ENCODE measurements at regions not wholly inside any gene's neighbourhood (a gene's known extent, or its start where the extent isn't known, plus 50 kb on each side); places are given as distances from the start of the nearest gene placed in this dataset.

- DNase-seq: no peak
- ATAC-seq (ENCODE audit: low read depth): no peak
- no peak overlapping the region for H2AFZ ChIP-seq (ENCODE audit: insufficient read depth, low read depth, low read length, poor library complexity, severe bottlenecking)
- H3K4me1 ChIP-seq (ENCODE audit: control insufficient read depth in 2 of 2, insufficient read depth in 2 of 2, low read length in 2 of 2): no peaks in the 10 kb centered on the region
- ChIA-PET POLR2A (no interaction called here), CTCF (no interaction called here)
- H3K79me2 ChIP-seq (ENCODE audit: control insufficient read depth, insufficient read depth, low read length): no peaks in the 10 kb centered on the region
- H3K27ac Mint-ChIP-seq: no peak overlapping the region
- H3K4me3 ChIP-seq (ENCODE audit: control extremely low read depth in 1 of 5, extremely low read depth in 1 of 5, insufficient read depth in 1 of 5, low read depth in 2 of 5, low read length in 4 of 5): no peak overlapping the region
- H3K9ac ChIP-seq (ENCODE audit: low read length): no peak overlapping the region
- H3K4me1 Mint-ChIP-seq: no peaks in the 10 kb centered on the region
- intact Hi-C loops (cut with micrococcal nuclease): no loop called here
- no peak for TF ChIP-seq EZH2 (IDR thresholded peaks at IDR 0.05; ENCODE audit: borderline replicate concordance, insufficient read depth, low read depth, low read length, poor library complexity, severe bottlenecking)
- TF ChIP-seq CTCF (IDR thresholded peaks at IDR 0.05): no peak
- no peaks in the 10 kb centered on the region for H3K9me3 ChIP-seq (ENCODE audit: control extremely low read depth in 1 of 3, control insufficient read depth in 2 of 3, insufficient read depth in 1 of 3, low read length in 2 of 3)
- no peaks in the 10 kb centered on the region for H3K27me3 ChIP-seq (replicated peaks in 1 of 4; ENCODE audit: control extremely low read depth in 1 of 4, control insufficient read depth in 3 of 4, insufficient read depth in 4 of 4, low read length in 3 of 4)
- H3K27ac ChIP-seq (ENCODE audit: low read length in 2 of 2): no peak overlapping the region
- peaks cover 3% of the 10 kb centered on the region for H3K27me3 Mint-ChIP-seq
- no peak overlapping the region for H3K4me2 ChIP-seq (replicated peaks; ENCODE audit: low read depth, low read length, poor library complexity, severe bottlenecking)
- no peaks in the 10 kb centered on the region for H3K36me3 ChIP-seq (replicated peaks in 1 of 2; ENCODE audit: control extremely low read depth in 1 of 2, control insufficient read depth in 1 of 2, extremely low read depth in 1 of 2, insufficient read depth in 2 of 2, low read length in 1 of 2)
- H3K9me3 Mint-ChIP-seq (ENCODE audit: insufficient read depth): no peaks in the 10 kb centered on the region
- no peak overlapping the region for H3K4me3 Mint-ChIP-seq
- no peaks in the 10 kb centered on the region for H4K20me1 ChIP-seq (ENCODE audit: control insufficient read depth, insufficient read depth, low read length, poor library complexity, severe bottlenecking)
- no CpG with 5 or more reads among the region's 5 CpGs for WGBS (ENCODE audit: insufficient coverage)
Observed at GRCh38 chr1:67576474-67576873, 108.5 kb upstream of the GADD45A start.

GRCh38 chr1:67577646-67578045 lies 107.4 kb upstream of the GADD45A start:
- ATAC-seq (ENCODE audit: low read depth): no peak
- Histone ChIP-seq H3K27ac (ENCODE audit: low read length in 2 of 2) (no peak overlapping the region), H3K4me1 (ENCODE audit: control insufficient read depth in 2 of 2, insufficient read depth in 2 of 2, low read length in 2 of 2) (no peaks in the 10 kb centered on the region), H3K9me3 (ENCODE audit: control extremely low read depth in 1 of 3, control insufficient read depth in 2 of 3, insufficient read depth in 1 of 3, low read length in 2 of 3) (no peaks in the 10 kb centered on the region), H3K9ac (ENCODE audit: low read length) (no peak overlapping the region), H2AFZ (ENCODE audit: insufficient read depth, low read depth, low read length, poor library complexity, severe bottlenecking) (no peak overlapping the region), H3K36me3 (replicated peaks in 1 of 2; ENCODE audit: control extremely low read depth in 1 of 2, control insufficient read depth in 1 of 2, extremely low read depth in 1 of 2, insufficient read depth in 2 of 2, low read length in 1 of 2) (no peaks in the 10 kb centered on the region), H3K79me2 (ENCODE audit: control insufficient read depth, insufficient read depth, low read length) (no peaks in the 10 kb centered on the region), H4K20me1 (ENCODE audit: control insufficient read depth, insufficient read depth, low read length, poor library complexity, severe bottlenecking) (no peaks in the 10 kb centered on the region), H3K27me3 (replicated peaks in 1 of 4; ENCODE audit: control extremely low read depth in 1 of 4, control insufficient read depth in 3 of 4, insufficient read depth in 4 of 4, low read length in 3 of 4) (no peaks in the 10 kb centered on the region), H3K4me2 (replicated peaks; ENCODE audit: low read depth, low read length, poor library complexity, severe bottlenecking) (no peak overlapping the region), H3K4me3 (ENCODE audit: control extremely low read depth in 1 of 5, extremely low read depth in 1 of 5, insufficient read depth in 1 of 5, low read depth in 2 of 5, low read length in 4 of 5) (no peak overlapping the region)
- Mint-ChIP-seq H3K27me3 (peaks cover 4% of the 10 kb centered on the region), H3K4me1 (no peaks in the 10 kb centered on the region), H3K4me3 (no peak overlapping the region), H3K27ac (no peak overlapping the region), H3K9me3 (ENCODE audit: insufficient read depth) (no peaks in the 10 kb centered on the region)
- POLR2A ChIA-PET: interaction anchor here (0.6 kb wide), 1 partner anchor 107 kb away, joined by 5 read pairs; the partner anchor contains the start of gene GADD45A
- CTCF ChIA-PET: interaction anchor here (0.8 kb wide), 1 partner anchor 182 kb away, joined by 3 read pairs; no protein-coding TSS in a partner anchor
- TF ChIP-seq CTCF (IDR thresholded peaks at IDR 0.05) (no peak), EZH2 (IDR thresholded peaks at IDR 0.05; ENCODE audit: borderline replicate concordance, insufficient read depth, low read depth, low read length, poor library complexity, severe bottlenecking) (no peak)
- no peak for DNase-seq
- intact Hi-C loops (cut with micrococcal nuclease): no loop called here
- 80% methylated on average over 1 of the region's 3 CpGs for WGBS (ENCODE audit: insufficient coverage)
